ENCODE measurements at regions not wholly inside any gene's neighbourhood (a gene's known extent, or its start where the extent isn't known, plus 50 kb on each side); places are given as distances from the start of the nearest gene placed in this dataset.

DNA sequence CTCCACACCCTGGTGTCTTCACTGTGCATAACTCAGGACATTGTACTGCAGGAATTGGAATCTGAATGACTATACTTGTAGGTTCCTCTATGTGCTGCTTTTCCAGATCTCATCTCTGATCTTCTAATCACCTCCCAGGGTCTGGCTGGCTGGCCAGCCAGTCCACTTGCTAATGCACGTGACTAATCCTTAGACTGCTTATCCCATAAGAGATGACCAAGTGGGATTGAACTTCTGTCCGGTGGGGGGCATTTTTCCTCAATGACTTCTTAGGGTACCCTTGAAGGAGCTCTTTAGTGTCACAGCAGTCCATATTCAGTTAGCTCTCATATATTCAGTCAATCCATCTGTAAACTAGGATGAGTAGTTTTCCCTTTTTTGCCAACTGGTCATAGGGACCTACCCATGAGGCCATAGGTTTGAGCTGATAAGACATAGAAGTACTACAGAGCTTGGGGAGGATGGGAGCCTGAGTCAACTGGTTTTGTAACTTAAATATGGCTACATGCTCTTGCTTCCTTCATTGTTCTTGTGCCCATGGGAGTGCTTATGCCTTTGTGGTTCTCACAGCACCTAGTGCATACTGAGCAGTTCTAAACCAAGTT is 71.9 kb upstream of the WDR1 start:
- TF ChIP-seq POLR2A (IDR thresholded peaks at IDR 0.05; ENCODE audit: low read length), result no peak
- no peak for TF ChIP-seq GATA1 (IDR thresholded peaks at IDR 0.05; ENCODE audit: low read depth, low read length)
